GM10266 (cell line): ENCODE measurements at regions not wholly inside any gene's neighbourhood (a gene's known extent, or its start where the extent isn't known, plus 50 kb on each side); places are given as distances from the start of the nearest gene placed in this dataset.

Experiments
- DNase-seq: peaks from one replicate; pipeline ENCODE4 v3.0.0; 2012; ENCODE audit errors: extremely low spot score
- TF ChIP-seq, protein P1 (sequence below): IDR thresholded peaks from 2 replicates; pipeline ENCODE4 v1.5.1; 2012; ENCODE audit warnings: mild to moderate bottlenecking, low read depth; ENCODE audit not compliant: control insufficient read depth, insufficient read depth; ENCODE audit errors: missing control alignments

DNA sequence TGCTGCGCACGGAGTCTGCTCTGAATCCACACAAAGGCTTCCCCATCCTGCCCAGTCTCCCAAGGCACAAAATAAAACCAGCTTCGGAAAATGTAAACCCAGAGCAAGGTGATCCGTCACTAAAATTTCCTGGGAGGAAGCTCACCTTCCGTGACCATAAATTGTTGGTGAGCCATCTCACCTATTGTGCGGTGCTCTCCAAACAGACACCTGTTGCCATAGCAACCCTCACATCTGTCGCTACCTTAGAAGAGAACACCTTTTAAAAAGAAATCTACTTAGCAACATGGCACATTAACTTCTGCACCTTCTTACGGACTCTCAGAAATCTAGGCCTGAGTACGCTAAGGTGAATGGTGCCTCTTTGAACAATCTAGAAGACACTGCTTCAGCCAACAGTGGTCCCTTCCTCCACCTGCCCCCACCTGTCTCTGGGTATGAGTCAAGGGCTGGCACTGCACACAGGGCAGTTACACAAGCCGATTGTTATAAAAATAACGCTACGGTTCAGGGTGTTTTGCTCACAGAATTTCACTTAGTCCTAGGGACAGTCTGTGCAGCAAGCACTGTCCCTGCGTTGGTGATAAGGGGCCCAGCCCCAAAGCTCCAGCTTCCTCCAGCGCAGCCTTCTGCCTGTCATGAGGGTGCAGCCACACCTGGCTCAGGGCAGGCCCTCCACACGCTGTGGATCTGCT, 114.9 kb upstream of the ID2 start:
- DNase-seq, result no peak
- TF ChIP-seq, protein P1, sequence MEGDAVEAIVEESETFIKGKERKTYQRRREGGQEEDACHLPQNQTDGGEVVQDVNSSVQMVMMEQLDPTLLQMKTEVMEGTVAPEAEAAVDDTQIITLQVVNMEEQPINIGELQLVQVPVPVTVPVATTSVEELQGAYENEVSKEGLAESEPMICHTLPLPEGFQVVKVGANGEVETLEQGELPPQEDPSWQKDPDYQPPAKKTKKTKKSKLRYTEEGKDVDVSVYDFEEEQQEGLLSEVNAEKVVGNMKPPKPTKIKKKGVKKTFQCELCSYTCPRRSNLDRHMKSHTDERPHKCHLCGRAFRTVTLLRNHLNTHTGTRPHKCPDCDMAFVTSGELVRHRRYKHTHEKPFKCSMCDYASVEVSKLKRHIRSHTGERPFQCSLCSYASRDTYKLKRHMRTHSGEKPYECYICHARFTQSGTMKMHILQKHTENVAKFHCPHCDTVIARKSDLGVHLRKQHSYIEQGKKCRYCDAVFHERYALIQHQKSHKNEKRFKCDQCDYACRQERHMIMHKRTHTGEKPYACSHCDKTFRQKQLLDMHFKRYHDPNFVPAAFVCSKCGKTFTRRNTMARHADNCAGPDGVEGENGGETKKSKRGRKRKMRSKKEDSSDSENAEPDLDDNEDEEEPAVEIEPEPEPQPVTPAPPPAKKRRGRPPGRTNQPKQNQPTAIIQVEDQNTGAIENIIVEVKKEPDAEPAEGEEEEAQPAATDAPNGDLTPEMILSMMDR, result no peak

DNA sequence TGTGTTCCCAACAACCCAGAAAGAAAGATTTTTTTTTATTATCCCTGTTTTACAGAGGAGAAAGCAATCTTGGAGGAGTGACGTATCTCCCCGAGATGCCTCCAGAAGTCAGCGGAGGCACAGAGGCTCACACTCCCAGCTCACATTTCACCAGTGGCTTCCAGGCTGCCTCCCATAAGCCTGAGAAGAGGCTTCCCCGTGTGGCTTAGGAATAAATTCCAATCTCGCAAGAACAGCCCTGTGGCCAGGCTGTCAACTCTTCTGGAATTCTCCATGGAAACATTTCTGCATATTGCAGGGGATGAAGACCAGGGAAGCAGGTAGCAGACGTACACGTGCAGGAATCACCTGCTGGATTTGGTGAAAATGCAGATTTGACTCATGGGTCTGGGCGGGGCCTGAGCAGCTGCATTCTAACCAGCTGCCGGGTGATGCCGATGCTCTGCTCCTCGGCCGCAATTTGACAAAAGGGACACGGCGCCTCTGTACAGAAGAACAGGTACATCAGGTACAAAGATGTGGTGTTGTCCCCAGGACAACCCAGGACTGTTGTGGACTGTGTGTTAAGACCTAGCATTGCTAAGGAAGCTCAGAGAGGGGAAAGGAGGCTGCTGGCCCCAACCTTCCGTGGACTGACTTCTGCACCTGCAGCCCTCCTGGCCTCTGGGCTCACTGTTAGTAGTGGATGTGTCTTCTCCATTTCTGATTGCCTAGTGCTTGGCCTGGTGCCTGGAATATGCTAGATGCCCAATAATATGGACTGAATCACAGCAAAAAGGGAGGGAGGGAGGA, 114.2 kb upstream of the ID2 start:
- TF ChIP-seq, protein P1, result no peak
- DNase-seq, result no peak

DNA sequence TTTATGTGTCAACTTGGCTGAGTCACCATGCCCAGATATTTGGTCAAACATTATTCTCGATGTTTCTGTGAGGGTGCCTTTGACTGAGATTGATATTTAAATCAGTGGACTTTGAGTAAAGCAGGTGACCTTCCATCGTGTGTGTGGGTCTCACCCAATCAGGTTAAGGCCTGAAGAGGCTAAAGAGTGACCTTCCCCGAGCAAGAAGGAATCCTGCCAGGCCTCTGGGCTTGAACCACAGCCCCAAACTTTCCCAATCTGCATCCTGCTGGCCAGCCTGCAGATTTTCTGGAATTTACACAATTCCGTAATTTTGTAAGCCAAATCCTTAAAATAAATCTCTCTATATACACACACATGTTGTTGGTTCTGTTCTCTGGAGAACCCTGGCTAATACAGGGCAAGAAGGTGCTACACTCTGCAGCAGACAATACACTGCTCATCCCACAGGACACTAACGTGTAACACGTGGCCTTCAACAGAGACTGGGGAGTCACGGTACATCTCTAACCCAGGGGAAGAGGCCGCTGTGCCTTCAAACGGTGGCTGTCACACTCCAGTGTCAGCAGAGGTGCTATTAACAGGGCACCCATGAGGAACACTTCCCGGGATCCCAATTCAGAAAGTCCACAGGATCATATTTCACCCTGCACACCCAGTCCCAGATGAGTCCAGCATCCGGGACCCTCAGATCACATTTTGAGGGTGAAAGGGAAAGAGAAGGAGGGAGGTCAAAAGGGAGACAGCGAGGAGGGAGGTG, 113.1 kb upstream of the ID2 start:
- TF ChIP-seq, protein P1, result no peak
- no peak for DNase-seq

DNA sequence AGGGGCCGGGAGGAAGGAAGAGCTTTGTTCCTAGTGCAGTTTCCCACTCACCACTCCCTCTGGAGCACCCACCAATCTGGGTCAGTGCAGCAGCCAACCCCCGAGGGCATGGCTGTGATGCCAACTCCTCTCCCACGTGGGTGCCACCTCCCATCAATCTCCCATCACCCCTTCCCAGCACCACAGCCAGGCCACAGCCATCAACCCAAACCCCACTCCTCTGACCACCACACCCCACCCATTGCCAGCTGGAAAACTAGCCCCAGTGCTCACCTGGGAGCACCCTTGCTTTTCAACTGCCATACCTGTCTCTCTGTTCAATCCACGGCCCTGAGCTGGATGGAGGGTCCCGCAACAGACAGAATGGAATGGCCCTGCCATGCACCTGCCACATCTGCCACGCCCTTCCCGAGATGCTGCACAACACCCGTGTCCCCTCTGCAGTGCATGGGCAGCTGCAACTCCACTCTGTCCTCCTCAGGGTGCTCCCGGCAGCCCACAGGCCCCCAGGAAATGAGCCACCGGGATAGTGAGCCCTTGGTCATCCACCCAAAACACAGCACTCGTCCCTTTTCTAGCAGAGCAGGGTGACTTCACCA, 112.4 kb upstream of the ID2 start:
- DNase-seq, result no peak
- TF ChIP-seq, protein P1, result no peak

DNA sequence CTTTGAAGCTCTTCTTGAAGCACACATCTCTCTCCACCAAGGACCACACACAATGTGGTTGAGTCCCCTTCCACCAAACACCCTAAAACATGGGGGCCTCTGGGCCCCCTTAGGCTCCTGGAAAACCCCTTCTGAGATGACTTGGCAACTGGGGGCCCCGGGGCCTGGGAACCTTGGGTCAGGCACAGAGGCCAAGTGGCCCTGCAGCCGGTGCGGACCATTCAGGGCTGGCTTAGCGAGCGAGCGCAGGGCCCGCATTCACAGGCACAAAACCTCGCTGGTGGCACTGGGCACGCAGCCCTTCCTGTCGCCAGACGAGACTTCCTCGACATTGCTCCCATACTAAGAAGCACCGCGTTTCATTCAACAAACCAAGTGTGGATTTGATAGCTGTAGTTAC, 111.2 kb upstream of the ID2 start:
- no peak for DNase-seq

DNA sequence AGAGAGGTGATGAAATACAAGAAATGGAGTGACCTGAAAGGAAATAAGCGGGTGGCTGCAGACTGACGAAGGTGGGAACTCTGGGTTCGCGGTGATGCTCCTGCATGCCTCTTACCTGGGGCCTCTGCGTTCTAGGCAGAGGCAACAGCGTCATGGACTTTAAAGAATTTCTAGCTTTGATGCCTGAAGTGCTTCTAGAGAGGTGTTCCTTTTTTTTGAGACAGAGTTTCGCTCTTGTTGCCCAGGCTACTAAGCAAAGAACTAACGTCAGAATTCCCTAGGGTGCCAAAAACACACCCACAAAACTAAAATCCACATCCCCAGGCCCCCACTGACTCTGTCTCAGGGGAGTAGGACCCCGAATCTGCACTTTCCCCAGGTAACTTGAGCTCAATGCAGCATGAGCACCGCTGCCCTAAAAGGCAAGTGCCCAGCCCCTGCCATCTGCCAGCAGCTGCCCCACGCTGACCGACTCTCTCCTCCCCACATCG, 110.5 kb upstream of the ID2 start:
- TF ChIP-seq, protein P1, result no peak
- DNase-seq, result no peak

More for the DNA sequence above, 111.2 kb upstream of the ID2 start:
- TF ChIP-seq, protein P1, result no peak
